ENCODE measurements at regions not wholly inside any gene's neighbourhood (a gene's known extent, or its start where the extent isn't known, plus 50 kb on each side); places are given as distances from the start of the nearest gene placed in this dataset.

GRCh38 chr2:234845602-234846590 lies 105.9 kb upstream of the SH3BP4 start:
- Mint-ChIP-seq H3K9me3 (peaks cover 13% of the 10 kb centered on the region), H3K27me3 (ENCODE audit: low read depth) (no peaks in the 10 kb centered on the region), H3K27ac (no peak overlapping the region), H3K36me3 (peaks cover 6% of the 10 kb centered on the region), H3K4me1 (peaks cover 30% of the 10 kb centered on the region), H3K4me3 (no peak overlapping the region)
- ATAC-seq (no peak), DNase-seq (ENCODE audit: low spot score) (no peak)
- CTCF ChIA-PET, result no interaction called here
- POLR2A ChIA-PET, result no interaction called here
- TF ChIP-seq SOX15 (CRISPR knock-in tag; IDR thresholded peaks at IDR 0.05) (no peak), MYBL2 (CRISPR knock-in tag; IDR thresholded peaks at IDR 0.05) (no peak)

- DNase-seq (ENCODE audit: low spot score), result no peak
- Mint-ChIP-seq H3K27me3 (ENCODE audit: low read depth) (no peaks in the 10 kb centered on the region; the same call in 1 of the 2 replicates), H3K27ac (no peak overlapping the region), H3K4me3 (no peak overlapping the region), H3K36me3 (no peaks in the 10 kb centered on the region), H3K9me3 (no peaks in the 10 kb centered on the region), H3K4me1 (peaks cover 30% of the 10 kb centered on the region)
- no peak for ATAC-seq
- CTCF ChIA-PET, result no interaction called here
- TF ChIP-seq NR3C1 (CRISPR knock-in tag; conservative IDR thresholded peaks at IDR 0.05; ENCODE audit: low read depth) (no peak), TCF7 (CRISPR knock-in tag; IDR thresholded peaks at IDR 0.05; ENCODE audit: low read depth) (no peak), IRF1 (CRISPR knock-in tag; IDR thresholded peaks at IDR 0.05) (no peak), ZSCAN18 (CRISPR knock-in tag; IDR thresholded peaks at IDR 0.05) (no peak), CTCF (IDR thresholded peaks at IDR 0.05) (no peak), ATF3 (CRISPR knock-in tag; conservative IDR thresholded peaks at IDR 0.05) (no peak), ATF2 (CRISPR knock-in tag; IDR thresholded peaks at IDR 0.05; ENCODE audit: borderline replicate concordance, low read depth) (no peak), NFATC4 (CRISPR knock-in tag; IDR thresholded peaks at IDR 0.05) (no peak)
- POLR2A ChIA-PET, result no interaction called here
These were observed 108.4 kb upstream of the SH3BP4 start for GRCh38 chr2:234843411-234843810.

GRCh38 chr2:234842753-234843152 lies 109.1 kb upstream of the SH3BP4 start:
- no peak overlapping the region for H3K4me3 Mint-ChIP-seq
- no peak overlapping the region for H3K27ac Mint-ChIP-seq
- CTCF ChIA-PET, result no interaction called here
- no peaks in the 10 kb centered on the region for H3K36me3 Mint-ChIP-seq
- no peaks in the 10 kb centered on the region for H3K9me3 Mint-ChIP-seq
- ATAC-seq (no peak), DNase-seq (ENCODE audit: low spot score) (no peak)
- H3K27me3 Mint-ChIP-seq (ENCODE audit: low read depth), result no peaks in the 10 kb centered on the region; the same call in 1 of the 2 replicates
- H3K4me1 Mint-ChIP-seq, result peaks cover 23% of the 10 kb centered on the region
- POLR2A ChIA-PET, result no interaction called here
- no peak for TF ChIP-seq TEAD1 (CRISPR knock-in tag; IDR thresholded peaks at IDR 0.05)
- no peak for TF ChIP-seq ZNF425 (CRISPR knock-in tag; conservative IDR thresholded peaks at IDR 0.05)
- TF ChIP-seq ZNF121 (CRISPR knock-in tag; IDR thresholded peaks at IDR 0.05), result no peak
- no peak for TF ChIP-seq PRRX2 (CRISPR knock-in tag; IDR thresholded peaks at IDR 0.05)

All from WTC11 (cell line).